KMS-11 (cell line): ENCODE measurements at regions not wholly inside any gene's neighbourhood (a gene's known extent, or its start where the extent isn't known, plus 50 kb on each side); places are given as distances from the start of the nearest gene placed in this dataset.

Source experiments
- H2AFZ ChIP-seq: fragments of 200-600 bp; sonication (generic); 2 replicates; pipeline ENCODE4 v1.6.1; 2016; ENCODE audit warnings: antibody characterized with exemption, mixed run types, low read depth
- H3K27ac ChIP-seq: fragments of 200-600 bp; sonication (generic); 2 replicates; pipeline ENCODE4 v1.6.1; 2016; ENCODE audit warnings: mild to moderate bottlenecking, mixed run types
- H3K27me3 ChIP-seq: fragments of 200-600 bp; sonication (generic); 2 replicates; pipeline ENCODE4 v1.6.1; 2017; ENCODE audit warnings: mild to moderate bottlenecking, low read depth, mixed run types, moderate library complexity; ENCODE audit not compliant: insufficient read depth
- H3K36me3 ChIP-seq: fragments of 200-600 bp; sonication (generic); 2 replicates; pipeline ENCODE4 v1.6.1; 2017; ENCODE audit warnings: mild to moderate bottlenecking, mixed run types; ENCODE audit not compliant: insufficient read depth
- H3K4me1 ChIP-seq: fragments of 200-600 bp; sonication (generic); 2 replicates; pipeline ENCODE4 v1.6.1; 2016; ENCODE audit warnings: mild to moderate bottlenecking, low read depth, mixed run types; ENCODE audit not compliant: poor library complexity, severe bottlenecking
- H3K4me2 ChIP-seq: fragments of 200-600 bp; sonication (generic); 2 replicates; pipeline ENCODE4 v1.7.0; 2016; ENCODE audit warnings: mild to moderate bottlenecking, mixed run types
- H3K4me3 ChIP-seq: fragments of 200-600 bp; sonication (generic); IDR thresholded peaks from 2 replicates; pipeline ENCODE4 v1.6.1; 2017; ENCODE audit warnings: low read depth, low read length, mixed read lengths; ENCODE audit not compliant: insufficient read depth
- H3K79me2 ChIP-seq: fragments of 200-600 bp; sonication (generic); 2 replicates; pipeline ENCODE4 v1.6.1; 2016; ENCODE audit warnings: low read depth, mixed run types; ENCODE audit not compliant: insufficient read depth
- H3K9ac ChIP-seq: fragments of 200-600 bp; sonication (generic); 2 replicates; pipeline ENCODE4 v1.6.1; 2016; ENCODE audit warnings: mild to moderate bottlenecking, mixed run types
- H4K20me1 ChIP-seq: fragments of 200-600 bp; sonication (generic); 2 replicates; pipeline ENCODE4 v1.6.1; 2016; ENCODE audit warnings: mild to moderate bottlenecking, mixed run types; ENCODE audit not compliant: insufficient read depth
- TF ChIP-seq, protein P1 (sequence below): fragments of 200-600 bp; sonication (generic); conservative IDR thresholded peaks from 2 replicates; pipeline ENCODE4 v1.6.1; 2017; ENCODE audit warnings: low read depth, mild to moderate bottlenecking, antibody characterized with exemption, low read length, moderate library complexity, mixed read lengths

DNA sequence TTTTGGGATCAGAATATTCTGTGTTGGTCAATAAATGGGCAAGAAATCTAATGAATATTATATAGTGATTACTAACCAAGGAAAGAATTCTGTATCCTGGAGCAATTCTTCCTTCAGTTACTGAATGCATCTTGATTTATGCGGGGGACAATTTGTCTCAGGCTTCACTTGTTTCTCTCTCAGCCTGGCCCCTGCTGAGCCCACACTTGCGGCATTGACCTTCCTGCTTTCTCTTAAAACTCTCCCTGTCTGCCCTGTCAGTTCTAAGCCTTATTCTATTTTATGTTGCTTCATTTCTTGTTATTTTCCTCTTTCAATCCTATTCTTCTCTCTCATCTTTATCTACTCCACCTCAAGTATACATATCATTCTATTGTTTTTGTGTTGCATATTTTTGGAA lies 122.1 kb upstream of the TPK1 start:
- Histone ChIP-seq H3K4me2 (no peak overlapping the region), H3K4me3 (no peak overlapping the region), H3K9ac (no peak overlapping the region), H3K27me3 (no peaks in the 10 kb centered on the region), H3K36me3 (no peaks in the 10 kb centered on the region), H4K20me1 (no peaks in the 10 kb centered on the region), H3K79me2 (no peaks in the 10 kb centered on the region), H3K27ac (no peak overlapping the region), H3K4me1 (no peaks in the 10 kb centered on the region), H2AFZ (no peak overlapping the region)
- TF ChIP-seq, protein P1, sequence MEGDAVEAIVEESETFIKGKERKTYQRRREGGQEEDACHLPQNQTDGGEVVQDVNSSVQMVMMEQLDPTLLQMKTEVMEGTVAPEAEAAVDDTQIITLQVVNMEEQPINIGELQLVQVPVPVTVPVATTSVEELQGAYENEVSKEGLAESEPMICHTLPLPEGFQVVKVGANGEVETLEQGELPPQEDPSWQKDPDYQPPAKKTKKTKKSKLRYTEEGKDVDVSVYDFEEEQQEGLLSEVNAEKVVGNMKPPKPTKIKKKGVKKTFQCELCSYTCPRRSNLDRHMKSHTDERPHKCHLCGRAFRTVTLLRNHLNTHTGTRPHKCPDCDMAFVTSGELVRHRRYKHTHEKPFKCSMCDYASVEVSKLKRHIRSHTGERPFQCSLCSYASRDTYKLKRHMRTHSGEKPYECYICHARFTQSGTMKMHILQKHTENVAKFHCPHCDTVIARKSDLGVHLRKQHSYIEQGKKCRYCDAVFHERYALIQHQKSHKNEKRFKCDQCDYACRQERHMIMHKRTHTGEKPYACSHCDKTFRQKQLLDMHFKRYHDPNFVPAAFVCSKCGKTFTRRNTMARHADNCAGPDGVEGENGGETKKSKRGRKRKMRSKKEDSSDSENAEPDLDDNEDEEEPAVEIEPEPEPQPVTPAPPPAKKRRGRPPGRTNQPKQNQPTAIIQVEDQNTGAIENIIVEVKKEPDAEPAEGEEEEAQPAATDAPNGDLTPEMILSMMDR, result no peak

- TF ChIP-seq, protein P1, result no peak
- Histone ChIP-seq H4K20me1 (no peaks in the 10 kb centered on the region), H3K27me3 (no peaks in the 10 kb centered on the region), H3K36me3 (no peaks in the 10 kb centered on the region), H3K4me3 (no peak overlapping the region), H2AFZ (no peak overlapping the region), H3K27ac (no peak overlapping the region), H3K79me2 (no peaks in the 10 kb centered on the region), H3K9ac (no peak overlapping the region), H3K4me2 (no peak overlapping the region), H3K4me1 (no peaks in the 10 kb centered on the region)
These were observed 119.6 kb upstream of the TPK1 start for GRCh38 chr7:144955422-144955821.

DNA sequence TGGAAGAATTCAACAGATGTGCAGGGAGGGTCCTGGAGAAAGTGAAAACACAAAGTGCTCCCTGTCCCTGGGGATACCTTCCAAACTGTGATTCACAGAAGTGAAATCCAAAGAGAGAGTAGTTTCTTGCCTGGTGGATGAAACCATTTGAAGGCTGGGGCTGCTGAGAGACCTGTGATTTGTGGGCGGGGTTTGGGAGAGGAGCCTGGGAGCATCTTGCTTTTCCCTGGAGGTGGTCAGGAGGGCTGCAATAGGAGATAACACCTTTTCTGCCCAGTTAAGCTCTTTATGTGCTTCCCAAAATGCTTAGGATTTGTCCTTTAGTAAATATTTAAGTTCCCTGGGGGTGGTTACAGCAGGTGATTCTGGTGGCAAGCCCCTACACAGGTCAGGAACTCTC lies 105.3 kb upstream of the TPK1 start:
- TF ChIP-seq, protein P1, result no peak
- no peaks in the 10 kb centered on the region for H3K4me1 ChIP-seq
- H3K27me3 ChIP-seq, result no peaks in the 10 kb centered on the region
- no peak overlapping the region for H3K4me2 ChIP-seq
- H3K36me3 ChIP-seq, result no peaks in the 10 kb centered on the region
- H3K79me2 ChIP-seq, result no peaks in the 10 kb centered on the region
- H4K20me1 ChIP-seq, result no peaks in the 10 kb centered on the region
- no peak overlapping the region for H3K4me3 ChIP-seq
- H2AFZ ChIP-seq, result no peak overlapping the region
- no peak overlapping the region for H3K9ac ChIP-seq
- H3K27ac ChIP-seq, result no peak overlapping the region

DNA sequence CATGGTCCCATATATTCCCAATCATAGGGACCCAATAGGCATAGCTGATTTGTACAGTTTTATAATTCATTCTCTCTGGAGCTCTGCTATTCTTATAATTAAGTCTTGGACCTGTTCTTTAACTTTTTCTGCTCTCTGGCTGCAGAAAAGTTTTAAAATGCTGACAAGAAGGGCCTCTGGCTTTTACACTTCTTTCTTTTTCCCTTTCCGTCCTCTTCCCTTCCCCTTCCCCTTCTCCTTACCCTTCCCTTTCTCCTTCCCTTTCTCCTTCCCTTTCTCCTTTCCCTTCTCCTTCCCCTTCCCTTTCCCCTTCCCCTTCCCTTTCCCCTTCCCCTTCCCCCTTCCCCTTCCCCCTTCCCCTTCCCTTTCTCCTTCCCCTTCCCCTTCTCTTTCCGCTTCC lies 101.3 kb upstream of the TPK1 start:
- no peaks in the 10 kb centered on the region for H3K36me3 ChIP-seq
- H3K4me3 ChIP-seq, result no peak overlapping the region
- no peaks in the 10 kb centered on the region for H3K27me3 ChIP-seq
- H3K9ac ChIP-seq, result no peak overlapping the region
- TF ChIP-seq, protein P1, result no peak
- no peak overlapping the region for H3K4me2 ChIP-seq
- no peak overlapping the region for H3K27ac ChIP-seq
- no peaks in the 10 kb centered on the region for H3K4me1 ChIP-seq
- H4K20me1 ChIP-seq, result no peaks in the 10 kb centered on the region
- no peaks in the 10 kb centered on the region for H3K79me2 ChIP-seq
- no peak overlapping the region for H2AFZ ChIP-seq

DNA sequence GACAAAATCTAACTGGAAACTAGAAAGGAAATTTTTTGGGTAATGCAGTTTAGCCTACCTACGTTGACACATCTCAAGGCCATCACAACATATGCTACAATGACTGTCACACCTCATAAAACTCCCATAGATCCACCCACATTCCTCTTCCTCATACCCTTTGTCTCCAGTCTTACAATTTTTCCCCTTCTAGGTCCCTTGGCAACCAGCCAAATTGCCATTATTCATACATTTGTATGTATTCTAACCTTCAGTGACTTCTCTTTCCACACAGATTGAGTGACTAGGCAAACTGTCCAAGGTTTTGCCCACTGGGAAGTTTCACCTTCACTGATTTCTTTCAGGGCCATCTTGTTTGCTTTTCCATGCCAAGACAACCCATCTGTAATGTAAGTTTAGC lies 100.5 kb upstream of the TPK1 start:
- no peak overlapping the region for H3K4me2 ChIP-seq
- no peak overlapping the region for H3K4me3 ChIP-seq
- H3K36me3 ChIP-seq, result no peaks in the 10 kb centered on the region
- no peak overlapping the region for H2AFZ ChIP-seq
- H3K27ac ChIP-seq, result no peak overlapping the region
- no peaks in the 10 kb centered on the region for H4K20me1 ChIP-seq
- no peaks in the 10 kb centered on the region for H3K4me1 ChIP-seq
- no peaks in the 10 kb centered on the region for H3K79me2 ChIP-seq
- H3K9ac ChIP-seq, result no peak overlapping the region
- TF ChIP-seq, protein P1, result no peak
- no peaks in the 10 kb centered on the region for H3K27me3 ChIP-seq
